HG03159 (cell line): ENCODE measurements at regions not wholly inside any gene's neighbourhood (a gene's known extent, or its start where the extent isn't known, plus 50 kb on each side); places are given as distances from the start of the nearest gene placed in this dataset.
"Not testable (repeated sequence)": the region's sequence is repeated elsewhere in the genome, so short reads cannot be mapped to it uniquely, and the experiment has no call there.

Experiments
- ATAC-seq: cut with Tn5 transposase; IDR thresholded peaks from one replicate; pipeline ENCODE4 v1.9.1; 2021; ENCODE audit warnings: mild to moderate bottlenecking, moderate library complexity; ENCODE audit not compliant: unreplicated experiment

- no peak for ATAC-seq
These were observed 175.4 kb upstream of the NETO1 start for GRCh38 chr18:73043211-73043610.

- ATAC-seq: no peak
These were observed 172.5 kb upstream of the NETO1 start for GRCh38 chr18:73040247-73040646.

- ATAC-seq: peak; percentile 45
These were observed 170.5 kb upstream of the NETO1 start for GRCh38 chr18:73038336-73038735.

GRCh38 chr18:73023975-73024374, 156.2 kb upstream of the NETO1 start:
- no peak for ATAC-seq

- no peak for ATAC-seq
These were observed 141.9 kb upstream of the NETO1 start for GRCh38 chr18:73009691-73010090.

GRCh38 chr18:73007915-73008308, 140.1 kb upstream of the NETO1 start:
- no peak for ATAC-seq

- no peak for ATAC-seq
These were observed 139.6 kb upstream of the NETO1 start for GRCh38 chr18:73007195-73007914.

- no peak for ATAC-seq
These were observed 138.5 kb upstream of the NETO1 start for GRCh38 chr18:73006331-73006730.

GRCh38 chr18:73004260-73004659, 136.5 kb upstream of the NETO1 start:
- ATAC-seq: no peak

GRCh38 chr18:72999971-73000607, 132.3 kb upstream of the NETO1 start:
- ATAC-seq: no peak

GRCh38 chr18:72995558-72995957, 127.8 kb upstream of the NETO1 start:
- ATAC-seq: no peak

GRCh38 chr18:72993250-72993649, 125.5 kb upstream of the NETO1 start:
- ATAC-seq: no peak

GRCh38 chr18:72991379-72991778, 123.6 kb upstream of the NETO1 start:
- no peak for ATAC-seq

GRCh38 chr18:72987570-72987969, 119.8 kb upstream of the NETO1 start:
- not testable (repeated sequence) for ATAC-seq

GRCh38 chr18:72986103-72986502, 118.3 kb upstream of the NETO1 start:
- no peak for ATAC-seq

GRCh38 chr18:72985686-72986085, 117.9 kb upstream of the NETO1 start:
- peak; percentile 78 for ATAC-seq

- no peak for ATAC-seq
These were observed 116.5 kb upstream of the NETO1 start for GRCh38 chr18:72984290-72984689.

GRCh38 chr18:72973841-72974240, 106.1 kb upstream of the NETO1 start:
- no peak for ATAC-seq

GRCh38 chr18:72965616-72966015, 97.8 kb upstream of the NETO1 start:
- no peak for ATAC-seq

- ATAC-seq: not testable (repeated sequence)
These were observed 90.4 kb upstream of the NETO1 start for GRCh38 chr18:72958195-72958594.

GRCh38 chr18:72948439-72948838, 80.7 kb upstream of the NETO1 start:
- ATAC-seq: no peak

GRCh38 chr18:72942766-72943165, 75.0 kb upstream of the NETO1 start:
- ATAC-seq: no peak

GRCh38 chr18:72940986-72941385, 73.2 kb upstream of the NETO1 start:
- ATAC-seq: no peak
